PC-9 (cell line): ENCODE measurements at regions not wholly inside any gene's neighbourhood (a gene's known extent, or its start where the extent isn't known, plus 50 kb on each side); places are given as distances from the start of the nearest gene placed in this dataset.

ENCODE experiments used
- BruUV-seq: library from RNA; stranded (reverse); fragments of 400-500 nt; replicated peaks from 2 replicates; lab custom pipeline; 2021; lab: Mats Ljungman, UMichigan
- CTCF ChIA-PET: fragments of 300-600 bp; sonication (Branson Sonifier 250); formaldehyde crosslinking; loops from one replicate; lab custom pipeline; 2022; ENCODE audit warnings: antibody characterized with exemption; lab: Charles Lee
- POLR2A ChIA-PET: fragments of 300-600 bp; sonication (Branson Sonifier 250); formaldehyde crosslinking; loops from one replicate; lab custom pipeline; 2022; ENCODE audit warnings: antibody characterized with exemption; ENCODE audit not compliant: unreplicated experiment; lab: Charles Lee
- DNase-seq, 2 experiments: peaks; one replicate each; pipeline versions ENCODE4 v3.0.0 to v3.0.0-alpha.2; 2015 to 2022; ENCODE audit warnings: mixed read lengths in 1 of 2
- H2AFZ ChIP-seq: fragments of 200-600 bp; sonication (generic); 2 replicates; pipeline ENCODE4 v1.8.1; 2017; ENCODE audit warnings: antibody characterized with exemption
- H3F3A ChIP-seq: fragments of 200-600 bp; sonication (generic); 2 replicates; pipeline ENCODE4 v1.8.1; 2017; ENCODE audit warnings: antibody characterized with exemption, mild to moderate bottlenecking, low read depth; ENCODE audit not compliant: insufficient read depth
- H3K27ac ChIP-seq: fragments of 200-600 bp; sonication (generic); 2 replicates; pipeline ENCODE4 v1.6.1; 2016; ENCODE audit warnings: mixed run types
- H3K27me3 ChIP-seq: fragments of 200-600 bp; sonication (generic); 2 replicates; pipeline ENCODE4 v1.6.1; 2016; ENCODE audit warnings: low read depth, mixed run types; ENCODE audit not compliant: insufficient read depth
- H3K36me3 ChIP-seq: fragments of 200-600 bp; sonication (generic); 2 replicates; pipeline ENCODE4 v1.6.1; 2016; ENCODE audit warnings: low read depth, mixed run types
- H3K4me1 ChIP-seq: fragments of 200-600 bp; sonication (generic); replicated peaks from 2 replicates; pipeline ENCODE4 v1.6.1; 2016; ENCODE audit warnings: mixed run types; ENCODE audit not compliant: insufficient read depth
- H3K4me2 ChIP-seq: fragments of 200-600 bp; sonication (generic); 2 replicates; pipeline ENCODE4 v1.6.1; 2017; ENCODE audit warnings: mixed run types
- H3K4me3 ChIP-seq: fragments of 200-600 bp; sonication (generic); 2 replicates; pipeline ENCODE4 v1.6.1; 2016; ENCODE audit warnings: mixed run types
- H3K79me2 ChIP-seq: fragments of 200-600 bp; sonication (generic); 2 replicates; pipeline ENCODE4 v1.6.1; 2017; ENCODE audit warnings: low read depth, mixed run types
- H3K9me2 ChIP-seq: fragments of 200-600 bp; sonication (generic); 2 replicates; pipeline ENCODE4 v1.8.1; 2017; ENCODE audit warnings: mild to moderate bottlenecking; ENCODE audit not compliant: insufficient read depth
- H3K9me3 ChIP-seq: fragments of 200-600 bp; sonication (generic); 2 replicates; pipeline ENCODE4 v1.8.1; 2016; ENCODE audit warnings: low read depth; ENCODE audit not compliant: insufficient read depth
- H4K20me1 ChIP-seq: fragments of 200-600 bp; sonication (generic); 2 replicates; pipeline ENCODE4 v1.8.1; 2017; ENCODE audit not compliant: insufficient read depth
- EZH2 ChIP-seq: fragments of 200-600 bp; sonication (generic); IDR thresholded peaks from 2 replicates; pipeline ENCODE4 v1.8.0; 2017; ENCODE audit warnings: antibody characterized with exemption, low read depth
- intact Hi-C: fragments of 100-400 bp; cut with micrococcal nuclease; formaldehyde crosslinking; loops from one replicate; pipeline ENCODE4 v1.10.0; 2022; ENCODE audit not compliant: unreplicated experiment
- TF ChIP-seq, protein P1 (sequence below): fragments of 200-600 bp; sonication (generic); conservative IDR thresholded peaks from 2 replicates; pipeline ENCODE4 v1.6.1; 2017; ENCODE audit warnings: mixed run types, antibody characterized with exemption, mild to moderate bottlenecking, moderate library complexity

DNA sequence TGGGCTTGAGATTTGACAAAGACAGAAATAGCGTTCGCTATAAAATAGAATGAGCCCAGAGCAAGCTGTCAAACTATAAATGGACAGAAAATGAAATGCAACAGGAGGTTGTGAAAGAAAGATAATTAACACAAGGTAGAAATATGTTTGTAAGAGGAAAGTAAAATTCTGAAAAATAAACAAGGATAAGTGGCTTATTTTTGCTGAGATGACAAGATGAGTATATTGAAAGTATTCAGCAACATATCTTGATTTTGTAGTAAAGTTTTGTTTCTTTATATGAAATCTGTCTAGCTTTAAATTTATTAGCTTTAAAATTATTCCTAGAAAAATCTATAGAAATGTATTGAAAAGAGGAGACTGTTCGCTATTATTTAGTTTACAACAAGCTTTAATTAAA, 111.9 kb upstream of the RPS23 start:
- Histone ChIP-seq H3K9me2 (no peaks in the 10 kb centered on the region), H2AFZ (no peak overlapping the region), H3K4me1 (peaks cover 20% of the 10 kb centered on the region), H3K36me3 (no peaks in the 10 kb centered on the region), H3K27me3 (no peaks in the 10 kb centered on the region), H3F3A (peaks cover 5% of the 10 kb centered on the region; the same call in 1 of the 2 replicates), H3K79me2 (no peaks in the 10 kb centered on the region), H3K9me3 (no peaks in the 10 kb centered on the region), H4K20me1 (no peaks in the 10 kb centered on the region), H3K4me3 (no peak overlapping the region), H3K4me2 (no peak overlapping the region), H3K27ac (no peak overlapping the region)
- no peak for TF ChIP-seq EZH2
- TF ChIP-seq, protein P1, sequence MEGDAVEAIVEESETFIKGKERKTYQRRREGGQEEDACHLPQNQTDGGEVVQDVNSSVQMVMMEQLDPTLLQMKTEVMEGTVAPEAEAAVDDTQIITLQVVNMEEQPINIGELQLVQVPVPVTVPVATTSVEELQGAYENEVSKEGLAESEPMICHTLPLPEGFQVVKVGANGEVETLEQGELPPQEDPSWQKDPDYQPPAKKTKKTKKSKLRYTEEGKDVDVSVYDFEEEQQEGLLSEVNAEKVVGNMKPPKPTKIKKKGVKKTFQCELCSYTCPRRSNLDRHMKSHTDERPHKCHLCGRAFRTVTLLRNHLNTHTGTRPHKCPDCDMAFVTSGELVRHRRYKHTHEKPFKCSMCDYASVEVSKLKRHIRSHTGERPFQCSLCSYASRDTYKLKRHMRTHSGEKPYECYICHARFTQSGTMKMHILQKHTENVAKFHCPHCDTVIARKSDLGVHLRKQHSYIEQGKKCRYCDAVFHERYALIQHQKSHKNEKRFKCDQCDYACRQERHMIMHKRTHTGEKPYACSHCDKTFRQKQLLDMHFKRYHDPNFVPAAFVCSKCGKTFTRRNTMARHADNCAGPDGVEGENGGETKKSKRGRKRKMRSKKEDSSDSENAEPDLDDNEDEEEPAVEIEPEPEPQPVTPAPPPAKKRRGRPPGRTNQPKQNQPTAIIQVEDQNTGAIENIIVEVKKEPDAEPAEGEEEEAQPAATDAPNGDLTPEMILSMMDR, result no peak
- BruUV-seq, result no TSS peak
- intact Hi-C loops, result no loop called here
- CTCF ChIA-PET, result interaction anchor here (0.8 kb wide), 1 partner anchor 354 kb away, joined by 3 read pairs; no protein-coding TSS in a partner anchor
- POLR2A ChIA-PET, result no interaction called here
- no peak for DNase-seq

DNA sequence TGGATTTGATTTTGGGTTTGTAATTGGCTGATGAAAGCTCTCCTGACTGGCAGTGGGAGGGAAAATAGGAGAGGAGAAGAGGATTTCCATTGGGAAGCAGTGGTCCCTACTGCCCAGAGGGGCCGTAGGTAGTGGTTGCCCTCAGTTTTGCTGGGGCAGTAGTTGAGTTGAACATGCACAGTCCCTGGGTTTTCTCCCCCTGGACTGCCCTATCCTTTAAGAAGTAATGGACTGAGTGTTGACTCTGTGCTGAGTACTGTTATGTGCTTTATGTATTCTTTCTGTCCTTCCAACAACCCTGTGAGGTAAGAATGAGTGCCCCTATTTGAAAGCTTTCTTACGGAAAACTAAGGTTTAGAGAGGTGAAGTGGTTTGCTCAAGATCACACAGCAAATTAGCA, 111.2 kb upstream of the RPS23 start:
- no peak for TF ChIP-seq EZH2
- TF ChIP-seq, protein P1, result no peak
- no peaks in the 10 kb centered on the region for H4K20me1 ChIP-seq
- no peaks in the 10 kb centered on the region for H3K9me2 ChIP-seq
- peak overlapping the region; percentile 53 for H3K27ac ChIP-seq
- BruUV-seq, result no TSS peak
- H3K27me3 ChIP-seq, result no peaks in the 10 kb centered on the region
- peak overlapping the region; percentile 42; the same call in 1 of the 2 replicates for H2AFZ ChIP-seq
- DNase-seq, result no peak
- no peaks in the 10 kb centered on the region for H3K36me3 ChIP-seq
- H3K4me3 ChIP-seq, result 0 out of 2 replicates have a peak overlapping the region, but pooled peaks have one; percentile 20
- H3F3A ChIP-seq, result peaks cover 5% of the 10 kb centered on the region; the same call in 1 of the 2 replicates
- peak overlapping the region; percentile 61 for H3K4me2 ChIP-seq
- no peaks in the 10 kb centered on the region for H3K79me2 ChIP-seq
- no peaks in the 10 kb centered on the region for H3K9me3 ChIP-seq
- CTCF ChIA-PET, result no interaction called here
- intact Hi-C loops, result no loop called here
- POLR2A ChIA-PET, result no interaction called here
- H3K4me1 ChIP-seq, result peaks cover 20% of the 10 kb centered on the region

DNA sequence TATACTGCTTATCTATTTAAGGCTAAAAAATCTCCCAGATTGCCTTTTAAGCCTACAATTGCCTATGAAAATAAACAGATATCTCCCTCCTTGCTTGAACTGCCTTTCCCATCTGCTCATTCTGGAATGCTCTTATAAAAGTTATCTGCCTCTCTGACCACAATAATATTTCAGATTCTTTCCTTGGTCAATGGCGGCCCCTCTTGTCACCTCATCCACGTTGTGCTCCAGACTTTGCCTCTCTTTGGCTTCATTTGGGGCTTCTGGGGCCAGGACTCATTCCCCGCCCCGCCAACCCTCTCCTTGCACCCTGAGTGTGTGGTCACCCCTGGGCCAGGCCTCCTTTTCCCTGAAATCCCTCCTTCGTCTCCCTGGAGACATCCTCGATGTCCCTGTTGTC, 110.0 kb upstream of the RPS23 start:
- H2AFZ ChIP-seq, result no peak overlapping the region
- H4K20me1 ChIP-seq, result no peaks in the 10 kb centered on the region
- H3K4me1 ChIP-seq, result peaks cover 20% of the 10 kb centered on the region
- ChIA-PET CTCF (no interaction called here), POLR2A (no interaction called here)
- no peaks in the 10 kb centered on the region for H3K9me2 ChIP-seq
- BruUV-seq, result no TSS peak
- H3K9me3 ChIP-seq, result no peaks in the 10 kb centered on the region
- H3K27me3 ChIP-seq, result no peaks in the 10 kb centered on the region
- no peaks in the 10 kb centered on the region for H3K79me2 ChIP-seq
- H3F3A ChIP-seq, result peaks cover 5% of the 10 kb centered on the region; the same call in 1 of the 2 replicates
- TF ChIP-seq EZH2, result no peak
- TF ChIP-seq, protein P1, result no peak
- H3K36me3 ChIP-seq, result no peaks in the 10 kb centered on the region
- intact Hi-C loops, result no loop called here
- no peak overlapping the region for H3K4me2 ChIP-seq
- DNase-seq, result no peak
- H3K27ac ChIP-seq, result no peak overlapping the region
- H3K4me3 ChIP-seq, result no peak overlapping the region
